NCI-H2107 (cell line): ENCODE measurements at regions not wholly inside any gene's neighbourhood (a gene's known extent, or its start where the extent isn't known, plus 50 kb on each side); places are given as distances from the start of the nearest gene placed in this dataset.

Source experiments
- DNase-seq: peaks from one replicate; lab custom pipeline; 2025; lab: John Stamatoyannopoulos, UW

GRCh38 chr3:178455946-178456345 is 80.3 kb upstream of the KCNMB2 start:
- no peak for DNase-seq

GRCh38 chr3:178456621-178457285 is 79.5 kb upstream of the KCNMB2 start:
- DNase-seq, result no peak

- DNase-seq, result no peak
Measured at GRCh38 chr3:178457511-178457910, 78.7 kb upstream of the KCNMB2 start.

GRCh38 chr3:178458313-178459037 is 77.8 kb upstream of the KCNMB2 start:
- DNase-seq, result no peak

GRCh38 chr3:178459038-178459410 is 77.2 kb upstream of the KCNMB2 start:
- no peak for DNase-seq

- DNase-seq, result no peak
Measured at GRCh38 chr3:178465260-178466180, 70.7 kb upstream of the KCNMB2 start.

GRCh38 chr3:178472941-178473340 is 63.3 kb upstream of the KCNMB2 start:
- no peak for DNase-seq

- no peak for DNase-seq
Measured at GRCh38 chr3:178474526-178474925, 61.7 kb upstream of the KCNMB2 start.

GRCh38 chr3:178475062-178475461 is 61.2 kb upstream of the KCNMB2 start:
- no peak for DNase-seq

GRCh38 chr3:178476886-178477285 is 59.4 kb upstream of the KCNMB2 start:
- DNase-seq, result no peak

GRCh38 chr3:178479446-178479845 is 56.8 kb upstream of the KCNMB2 start:
- DNase-seq, result no peak

GRCh38 chr3:178479860-178480259 is 56.4 kb upstream of the KCNMB2 start:
- DNase-seq, result no peak

- DNase-seq, result no peak
Measured at GRCh38 chr3:178480274-178480673, 56.0 kb upstream of the KCNMB2 start.

GRCh38 chr3:178480795-178481194 is 55.4 kb upstream of the KCNMB2 start:
- DNase-seq, result no peak

GRCh38 chr3:178482981-178483380 is 53.3 kb upstream of the KCNMB2 start:
- no peak for DNase-seq

GRCh38 chr3:178483704-178484103 is 52.5 kb upstream of the KCNMB2 start:
- no peak for DNase-seq

GRCh38 chr3:178485756-178486155 is 50.5 kb upstream of the KCNMB2 start:
- DNase-seq, result no peak
